Transverse colon (tissue), 3 donors: ENCODE measurements at regions not wholly inside any gene's neighbourhood (a gene's known extent, or its start where the extent isn't known, plus 50 kb on each side); places are given as distances from the start of the nearest gene placed in this dataset.
"Not testable (repeated sequence)": the region's sequence is repeated elsewhere in the genome, so short reads cannot be mapped to it uniquely, and the experiment has no call there.

ENCODE experiments used
- CTCF ChIP-seq, 5 experiments: fragments of 200-600 bp in 3 of 5; fragments of 450-650 bp in 2 of 5; sonication (generic) in 3 of 5; IDR thresholded peaks; 1 replicate in 2 of 5; 2 replicates in 3 of 5; pipeline ENCODE4 v1.5.1; 2016 to 2017; ENCODE audit warnings: antibody characterized with exemption in 5 of 5, inconsistent platforms in 3 of 5, mild to moderate bottlenecking in 2 of 5, moderate library complexity in 1 of 5
- POLR2A ChIP-seq: fragments of 450-650 bp; IDR thresholded peaks from one replicate; pipeline ENCODE4 v1.6.1; 2016; ENCODE audit warnings: antibody characterized with exemption, mild to moderate bottlenecking, moderate library complexity

GRCh38 chr1:57530911-57531260 lies 107.0 kb upstream of the DAB1 start:
- not testable (repeated sequence) for TF ChIP-seq CTCF (IDR thresholded peaks at IDR 0.05); POLR2A
